ENCODE measurements at regions not wholly inside any gene's neighbourhood (a gene's known extent, or its start where the extent isn't known, plus 50 kb on each side); places are given as distances from the start of the nearest gene placed in this dataset.

DNA sequence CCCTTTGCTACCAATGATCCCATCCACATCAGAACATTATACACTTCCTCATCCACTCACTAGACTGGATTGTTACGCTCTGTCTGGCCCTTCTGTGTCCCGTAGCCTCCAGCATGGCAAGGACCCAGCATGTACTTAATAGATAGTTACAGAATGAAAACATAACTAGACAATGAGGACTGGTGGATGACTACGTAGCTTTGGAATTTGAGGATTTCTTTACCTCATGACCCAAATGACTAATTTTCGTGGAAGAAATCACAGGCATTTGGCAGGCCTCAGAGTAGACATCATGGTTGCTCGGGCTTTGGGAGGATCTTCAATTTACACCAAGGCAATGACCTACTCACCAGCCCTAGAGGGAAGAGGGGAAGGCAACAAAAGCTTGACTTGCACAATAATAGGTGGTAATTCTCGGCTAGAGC lies 299.8 kb downstream of the TLE1 start:
- no peak for DNase-seq (ENCODE audit: low read depth)

DNA sequence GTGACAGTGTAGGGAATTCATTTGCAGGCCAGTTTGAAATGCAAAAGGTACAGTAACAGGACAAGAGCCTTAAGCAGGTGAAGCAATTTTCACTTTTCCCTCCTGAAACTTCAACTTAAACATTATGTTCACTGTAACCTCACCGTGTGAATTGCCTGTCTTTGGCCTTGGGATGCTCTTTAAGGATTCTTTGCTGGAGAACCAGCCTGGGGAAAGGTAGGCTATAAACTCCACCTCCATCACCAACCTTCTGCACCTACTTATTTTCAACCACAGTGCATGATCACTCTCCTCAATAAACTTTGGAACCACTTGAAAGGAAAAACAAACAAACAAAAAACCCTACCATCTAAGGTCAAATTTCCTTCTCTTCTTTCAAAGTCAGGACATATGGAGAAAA lies 300.5 kb downstream of the TLE1 start:
- no peak for DNase-seq (ENCODE audit: low read depth)

DNA sequence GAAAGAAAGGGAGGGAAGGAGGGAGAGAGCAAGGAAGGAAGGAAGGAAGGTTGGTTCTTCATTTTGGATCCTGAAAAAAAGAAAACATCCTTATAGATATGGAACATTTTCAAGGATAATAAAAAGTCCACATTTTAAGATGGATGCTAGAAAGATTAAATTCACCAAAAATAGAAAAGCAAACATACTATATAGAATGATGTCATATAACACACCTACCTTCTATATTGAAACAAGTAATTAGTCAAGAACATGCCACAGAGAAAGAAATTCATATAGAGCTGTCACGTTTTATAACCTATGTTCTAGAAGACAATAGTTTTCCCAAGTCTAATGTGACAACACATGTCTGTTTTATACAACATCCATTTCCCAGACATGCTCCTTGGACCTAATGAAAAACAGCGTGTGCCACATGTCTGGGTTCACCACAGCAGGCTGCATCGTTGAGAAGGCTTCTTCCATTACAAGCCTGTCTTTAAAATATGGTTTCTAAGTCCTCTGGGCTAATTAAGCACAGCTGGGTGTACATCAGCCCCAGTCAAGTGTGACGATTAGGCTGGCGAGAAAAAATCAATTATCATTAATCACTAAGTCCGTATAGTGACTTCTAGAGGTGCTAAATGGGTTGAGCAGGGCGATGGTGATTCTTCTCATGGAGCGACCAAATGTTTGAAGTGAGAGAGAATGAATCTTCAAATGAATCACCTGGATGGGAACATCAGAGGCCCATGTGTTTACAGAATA lies 301.8 kb downstream of the TLE1 start:
- DNase-seq (ENCODE audit: low read depth), result no peak

DNA sequence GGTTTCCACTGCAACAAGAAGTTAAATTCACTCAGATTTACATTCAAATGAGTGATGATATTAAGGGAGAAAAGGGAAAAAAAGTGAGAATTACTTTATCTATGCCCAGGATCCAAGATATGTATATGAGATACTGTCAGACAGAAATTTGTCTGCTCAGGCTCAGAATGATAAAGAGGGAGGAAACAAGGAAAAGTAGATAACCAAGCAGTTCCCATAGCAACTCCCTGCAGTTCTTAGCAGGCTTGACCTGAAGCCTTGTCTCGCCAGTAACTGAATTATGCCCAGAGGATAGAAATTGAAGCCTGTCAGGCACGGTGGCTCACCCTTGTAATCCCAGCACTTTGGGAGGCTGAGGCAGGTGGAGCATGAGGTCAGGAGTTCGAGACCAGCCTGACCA lies 304.4 kb downstream of the TLE1 start:
- DNase-seq (ENCODE audit: low read depth), result no peak

DNA sequence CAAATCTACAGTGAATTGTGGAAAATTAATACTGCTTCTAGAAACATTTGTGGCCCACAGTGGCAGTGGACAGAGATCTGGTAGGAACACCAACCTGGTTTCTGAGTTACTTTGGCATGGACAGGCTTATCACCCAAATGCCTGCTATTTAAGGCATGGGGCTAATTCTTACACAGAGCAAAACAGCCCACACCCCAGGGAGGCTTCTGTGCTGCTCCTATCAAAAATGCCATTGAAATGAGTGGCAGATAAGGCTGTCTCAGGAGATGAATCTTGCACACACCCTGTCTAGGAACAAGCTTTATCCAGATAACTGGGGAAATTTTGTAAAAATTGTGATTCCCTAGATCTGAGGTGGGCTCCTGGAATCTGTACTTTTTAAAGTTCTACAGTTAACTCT lies 307.1 kb downstream of the TLE1 start:
- no peak for DNase-seq (ENCODE audit: low read depth)

DNA sequence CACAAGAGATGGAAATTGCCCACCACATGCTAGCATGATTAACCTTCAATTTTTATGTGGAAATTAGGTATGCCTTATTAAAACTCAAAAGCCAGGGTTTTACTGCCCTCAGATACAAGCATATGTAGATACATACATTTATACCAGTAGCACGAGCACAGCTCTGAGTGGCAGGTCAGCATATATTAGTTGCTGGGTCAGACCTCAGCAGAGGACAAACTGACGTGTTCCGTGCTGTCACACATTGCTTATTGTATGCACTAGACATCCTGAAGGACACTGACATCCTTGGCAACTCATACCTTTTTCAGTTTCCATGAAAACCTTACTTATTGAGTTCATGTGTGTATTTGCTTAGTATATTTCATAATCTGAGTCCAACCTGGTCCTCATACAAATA lies 307.7 kb downstream of the TLE1 start:
- DNase-seq (ENCODE audit: low read depth), result no peak

DNA sequence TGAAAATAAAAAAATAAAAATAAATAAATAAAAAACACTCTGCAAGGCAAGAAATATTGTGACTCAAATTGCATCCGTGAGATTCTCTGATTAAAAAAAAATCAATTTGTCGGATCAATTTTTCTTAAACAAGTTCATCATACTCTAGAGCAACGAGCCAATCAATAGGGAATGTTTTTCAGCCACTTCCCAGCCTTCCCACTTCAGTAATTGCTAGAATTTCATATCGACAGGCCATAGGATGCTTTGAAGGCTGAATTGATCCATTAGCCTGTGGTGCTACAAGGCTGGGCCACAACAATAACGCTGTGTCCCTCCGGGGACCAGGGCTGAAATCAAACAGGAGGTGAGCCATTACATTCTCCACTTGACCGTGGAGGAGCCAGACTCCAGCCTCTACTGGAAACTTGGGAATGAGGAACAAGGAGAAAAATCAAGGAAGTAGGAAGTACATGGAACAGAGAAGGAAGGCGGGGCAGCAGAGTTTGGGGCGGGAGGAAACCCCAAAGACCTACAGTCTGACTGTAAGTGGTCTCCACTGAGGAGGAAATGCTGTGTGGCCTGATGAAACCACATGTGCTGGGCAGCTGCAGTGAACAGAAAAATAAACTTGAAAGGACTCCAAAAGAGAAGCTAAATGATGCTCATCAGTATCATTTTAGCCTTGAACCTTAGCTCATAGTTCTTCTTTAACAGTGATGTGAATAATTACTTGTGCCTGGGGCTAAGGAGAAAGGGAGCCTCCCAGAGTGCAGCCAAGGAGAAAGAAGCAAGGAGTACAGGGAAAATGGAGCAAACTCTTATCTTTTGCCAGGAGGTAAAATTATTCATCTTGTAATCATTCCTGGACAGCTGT lies 308.6 kb downstream of the TLE1 start:
- no peak for DNase-seq (ENCODE audit: low read depth)

DNA sequence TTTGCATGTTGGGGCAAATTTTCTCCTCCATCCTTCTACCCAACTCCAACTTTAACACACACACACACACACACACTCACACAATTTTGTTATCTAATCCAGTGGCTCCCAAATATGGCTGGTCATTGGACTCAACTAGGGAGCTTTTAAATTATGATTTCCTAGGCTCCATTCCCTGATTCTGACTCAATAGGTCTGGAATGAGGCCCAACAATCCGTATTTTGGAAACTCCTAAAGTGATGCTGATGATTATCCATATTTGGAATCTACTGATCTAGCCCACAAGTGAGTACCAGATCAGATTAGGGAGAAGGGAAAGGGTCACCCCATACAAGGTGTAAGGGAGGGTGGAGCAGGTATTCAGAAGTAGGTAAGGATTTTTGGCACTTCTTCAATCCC lies 309.7 kb downstream of the TLE1 start:
- DNase-seq (ENCODE audit: low read depth), result no peak

DNA sequence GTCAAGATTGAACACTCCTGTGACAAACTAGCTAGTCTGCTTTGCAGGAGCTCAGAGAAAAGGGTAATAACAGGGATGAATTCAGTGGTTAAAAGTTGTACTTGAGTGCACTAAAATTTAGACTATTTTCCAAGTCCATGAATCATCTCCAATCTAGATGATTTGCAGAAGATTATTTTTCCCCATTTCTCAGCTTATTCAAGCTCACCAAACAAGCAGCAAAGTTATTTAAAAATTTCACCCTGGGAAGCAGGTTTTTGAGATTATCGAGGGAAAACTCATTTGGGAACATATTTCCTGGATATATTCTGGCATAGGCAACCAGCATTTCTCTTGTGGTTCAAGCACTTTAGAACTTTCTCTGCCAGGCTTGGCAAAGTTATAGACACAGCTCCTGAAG lies 311.4 kb downstream of the TLE1 start:
- no peak for DNase-seq (ENCODE audit: low read depth)

DNA sequence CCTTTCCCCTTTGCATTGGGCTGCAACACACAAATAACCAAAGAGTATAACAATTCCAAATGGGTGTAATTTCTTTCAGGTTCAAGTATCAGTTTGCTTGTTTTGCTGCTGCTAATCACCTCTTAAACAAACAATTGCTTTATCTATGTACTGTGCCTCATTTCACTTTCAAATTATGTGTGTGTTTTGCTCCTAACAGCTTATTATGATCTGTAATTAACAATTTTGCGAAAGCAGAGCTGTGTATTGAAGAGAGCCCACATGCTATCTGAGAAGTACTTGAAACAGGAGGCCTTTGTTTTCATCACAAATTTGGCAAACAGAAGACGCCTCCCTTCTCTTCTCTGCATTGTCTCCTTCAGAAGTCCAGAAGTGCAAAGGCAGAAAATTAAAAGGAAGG lies 312.0 kb downstream of the TLE1 start:
- DNase-seq (ENCODE audit: low read depth), result no peak

DNA sequence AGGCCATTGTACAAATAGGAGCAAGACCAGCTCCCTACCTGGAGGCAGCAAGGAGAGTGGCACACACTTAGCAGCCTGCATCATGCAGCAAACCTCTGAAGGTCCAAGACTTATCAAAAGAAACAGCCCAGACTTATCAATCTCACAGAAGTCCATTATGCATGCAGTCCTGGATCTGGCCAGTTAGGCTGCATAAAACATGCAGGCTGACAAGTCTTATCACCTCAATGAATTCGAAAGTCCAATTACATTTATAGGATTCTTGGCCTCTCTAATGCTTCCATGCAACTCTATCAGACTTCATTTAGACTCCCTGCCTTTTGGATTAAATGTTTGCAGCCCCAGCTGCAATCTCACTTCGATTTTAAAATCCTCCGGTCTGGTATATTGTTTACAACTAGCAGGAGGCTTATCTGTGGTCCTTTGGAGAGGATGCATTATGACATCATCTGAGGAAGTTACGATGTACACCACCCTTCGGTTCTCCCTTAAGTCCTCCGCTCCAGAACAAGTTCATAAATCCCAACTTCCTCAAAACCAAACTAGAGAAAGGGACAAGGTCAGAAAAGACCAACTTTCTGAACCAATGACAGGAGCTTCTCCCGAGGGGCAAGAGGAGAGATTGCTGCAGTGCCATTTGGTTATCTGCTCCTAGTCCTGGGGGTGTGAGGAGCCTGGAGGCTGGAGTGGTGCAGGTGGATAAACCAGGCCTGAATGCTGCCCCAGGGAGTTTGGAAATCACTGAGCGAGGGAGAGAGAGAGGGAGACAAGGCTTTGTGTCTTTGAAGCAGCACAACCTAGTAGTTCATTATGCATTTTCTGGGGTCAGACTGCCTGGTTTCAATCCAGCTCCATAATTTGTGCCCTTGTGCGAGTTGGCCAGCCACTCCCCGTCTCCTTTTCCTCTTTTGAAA lies 313.9 kb downstream of the TLE1 start:
- no peak for DNase-seq (ENCODE audit: low read depth)

DNA sequence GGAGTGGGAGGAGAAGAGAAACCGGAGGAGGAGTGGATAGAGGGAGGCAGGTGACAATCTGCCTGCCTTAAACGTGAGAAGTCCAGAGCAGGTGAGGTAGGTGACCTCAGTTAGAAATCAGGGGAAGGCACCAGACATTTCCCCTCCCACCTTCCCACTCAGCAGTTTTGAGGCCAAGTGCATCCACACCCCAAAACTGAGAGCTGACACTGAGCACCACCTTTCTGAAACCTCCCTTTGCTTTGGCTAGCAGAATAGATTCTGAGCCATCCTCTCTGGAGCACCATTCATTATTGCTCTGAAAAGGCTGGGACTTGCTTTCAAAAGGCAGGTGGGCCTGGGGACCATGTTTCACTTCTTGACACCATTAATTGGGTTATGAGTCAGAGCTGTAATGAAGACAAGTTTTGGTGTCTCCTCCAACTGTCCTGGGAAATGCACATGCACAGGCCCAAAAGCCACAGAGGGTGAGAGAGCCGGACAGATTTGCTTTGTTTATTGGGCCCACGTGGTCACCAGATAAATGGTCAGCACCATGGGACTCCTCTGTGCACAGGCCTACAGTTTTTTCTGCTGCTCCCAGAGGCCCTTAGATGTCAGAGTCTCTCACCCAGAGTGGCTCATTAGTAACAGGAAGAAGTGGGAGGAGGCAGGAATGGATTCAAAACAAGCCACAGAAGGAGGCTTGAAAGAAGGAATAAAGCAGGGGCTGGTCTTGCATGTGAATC lies 314.7 kb downstream of the TLE1 start:
- no peak for DNase-seq (ENCODE audit: low read depth)

DNA sequence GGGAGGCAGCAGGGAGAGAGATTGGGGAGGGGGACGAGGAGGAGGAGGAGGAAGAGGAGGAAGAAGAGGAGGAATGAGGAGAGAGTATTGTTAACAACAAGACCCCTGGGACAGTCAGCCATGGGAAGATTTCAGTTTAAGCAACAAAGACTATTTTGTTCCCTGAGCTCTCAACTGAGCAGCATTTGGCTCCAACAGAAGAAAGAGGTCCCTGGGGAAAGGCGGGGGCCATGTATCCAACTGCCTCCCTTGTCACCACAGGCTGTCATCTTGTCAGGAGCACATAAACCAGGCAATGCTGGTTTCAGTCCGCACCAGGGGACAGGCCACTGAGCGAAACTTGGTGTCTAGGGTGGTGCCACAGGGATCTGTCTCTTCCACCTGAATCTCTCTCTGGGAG lies 316.1 kb downstream of the TLE1 start:
- DNase-seq (ENCODE audit: low read depth), result no peak

DNA sequence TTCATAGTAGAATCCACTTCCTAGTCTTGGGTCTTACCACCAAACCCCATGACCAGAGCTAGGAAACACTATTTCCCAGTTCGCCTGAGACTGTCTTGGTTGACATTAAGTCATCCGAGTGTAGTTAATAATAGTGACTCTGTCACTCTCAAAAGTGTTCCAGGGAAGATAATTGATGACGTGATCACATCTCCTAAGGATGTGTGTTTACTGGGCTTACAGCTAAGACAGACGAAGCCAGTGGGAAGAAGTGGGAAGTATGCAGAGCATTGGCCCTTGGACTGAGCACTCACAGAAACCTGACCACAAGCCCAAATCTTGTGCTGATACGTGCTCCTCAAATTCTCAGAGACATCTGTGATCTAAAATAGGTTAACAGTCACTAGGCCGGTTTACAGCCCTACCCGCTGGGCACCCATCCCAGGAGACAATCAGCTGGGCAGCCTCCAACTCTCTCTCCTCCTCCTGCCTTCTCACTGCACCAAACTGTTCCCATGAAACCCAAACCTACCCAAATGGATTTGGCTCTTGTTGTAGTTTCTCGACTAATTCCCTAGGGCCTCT lies 316.6 kb downstream of the TLE1 start:
- no peak for DNase-seq (ENCODE audit: low read depth)

DNA sequence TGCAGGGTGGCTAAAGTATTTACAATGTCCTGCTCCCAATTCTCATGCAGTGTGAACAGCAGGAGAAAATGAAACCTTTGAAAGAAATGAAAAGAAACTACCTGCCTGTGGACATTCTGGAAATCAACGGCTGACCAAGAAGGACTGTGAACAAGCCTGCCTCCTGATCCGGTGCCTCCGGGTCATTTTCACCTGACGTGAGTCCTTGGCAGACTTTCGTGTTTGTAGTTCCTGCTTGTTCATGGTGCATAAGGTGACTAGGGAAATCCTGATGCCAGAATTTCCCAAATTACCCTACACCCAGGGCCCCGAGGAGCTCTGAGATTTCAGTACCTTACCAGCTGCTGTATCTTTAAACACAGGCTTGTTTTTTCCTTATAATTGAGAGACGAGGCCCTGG lies 317.5 kb downstream of the TLE1 start:
- no peak for DNase-seq (ENCODE audit: low read depth)

DNA sequence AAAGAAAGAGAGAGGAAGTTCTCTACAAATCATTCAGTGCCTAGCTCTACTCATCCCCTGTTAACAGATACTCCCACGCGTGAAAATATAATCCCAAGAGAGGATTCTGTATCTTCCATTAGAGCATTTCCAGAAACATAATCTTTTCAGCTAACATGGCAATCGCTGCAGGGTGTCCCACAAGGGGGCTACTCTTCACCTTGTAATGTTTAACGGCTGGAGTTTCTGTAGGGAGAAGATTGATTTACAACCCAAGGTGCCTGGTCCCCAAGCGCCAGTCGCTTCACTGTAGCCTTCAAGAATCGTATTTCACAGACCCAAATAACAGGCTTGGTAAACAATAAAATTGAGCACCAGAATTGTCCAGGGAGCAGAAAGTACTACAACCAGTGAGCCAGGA lies 318.7 kb downstream of the TLE1 start:
- no peak for DNase-seq (ENCODE audit: low read depth)

DNA sequence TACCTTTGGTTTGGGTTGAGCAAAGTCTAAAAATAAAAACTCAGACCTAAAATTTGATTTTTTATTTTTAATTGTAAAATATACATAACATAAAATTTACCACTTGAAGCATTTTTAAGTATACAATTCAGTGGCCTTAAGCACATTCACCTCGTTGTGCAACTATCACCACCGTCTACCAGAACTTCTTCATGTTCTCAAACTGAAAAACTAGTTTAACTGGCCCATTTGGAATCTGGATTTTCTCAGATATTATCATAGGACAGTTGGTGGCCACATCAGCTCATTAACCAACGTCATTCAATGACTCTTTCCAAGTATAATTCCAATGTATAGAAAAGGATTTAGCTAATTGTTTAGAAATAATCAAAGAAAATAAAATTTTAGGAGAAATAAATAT lies 319.3 kb downstream of the TLE1 start:
- no peak for DNase-seq (ENCODE audit: low read depth)

DNA sequence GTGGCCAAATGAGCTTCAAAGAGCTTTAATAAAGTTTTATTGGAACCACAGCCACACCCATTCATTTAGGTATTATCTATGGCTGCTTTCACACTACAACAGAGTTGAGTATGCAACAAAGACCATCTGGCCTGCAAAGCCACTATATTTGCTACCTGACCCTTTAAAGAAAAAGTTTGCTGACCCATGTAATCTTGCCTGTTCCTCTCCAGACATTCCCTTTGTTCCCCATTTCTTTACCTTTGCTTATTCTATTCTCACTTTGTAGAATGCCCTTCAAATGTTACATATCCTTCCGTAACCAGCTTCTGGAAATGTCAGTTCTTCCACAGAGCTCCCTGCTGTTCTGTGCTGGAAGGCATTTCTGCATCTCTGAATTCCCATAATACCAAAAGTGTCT lies 320.2 kb downstream of the TLE1 start:
- no peak for DNase-seq (ENCODE audit: low read depth)

DNA sequence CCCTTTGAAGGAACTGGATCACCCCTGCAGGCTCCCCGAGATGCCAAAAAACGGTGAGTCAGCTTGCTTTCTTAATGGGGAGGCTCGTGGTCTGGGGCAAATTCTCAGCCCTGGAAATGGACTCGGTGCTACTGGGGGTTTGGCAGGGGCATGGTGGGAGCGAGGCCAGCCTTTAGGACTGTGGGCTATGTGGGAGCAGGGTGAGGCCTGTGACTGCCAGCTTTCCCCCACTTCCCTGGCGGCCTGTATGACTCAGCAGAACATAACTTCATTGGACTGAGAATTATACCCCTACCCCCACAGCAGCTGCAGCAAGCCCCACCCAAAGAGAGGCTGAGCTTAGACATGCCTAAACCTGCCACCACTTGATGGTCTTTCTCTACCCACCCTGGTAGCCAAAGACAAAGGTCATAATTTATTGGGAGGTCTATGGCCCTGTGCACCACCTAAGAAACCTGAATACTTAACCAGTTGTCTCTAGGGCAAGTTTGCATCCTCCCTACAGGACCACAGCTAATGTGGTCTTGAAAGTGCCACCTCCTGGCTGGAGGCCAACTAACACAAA lies 325.3 kb downstream of the TLE1 start:
- DNase-seq (ENCODE audit: low read depth), result no peak

DNA sequence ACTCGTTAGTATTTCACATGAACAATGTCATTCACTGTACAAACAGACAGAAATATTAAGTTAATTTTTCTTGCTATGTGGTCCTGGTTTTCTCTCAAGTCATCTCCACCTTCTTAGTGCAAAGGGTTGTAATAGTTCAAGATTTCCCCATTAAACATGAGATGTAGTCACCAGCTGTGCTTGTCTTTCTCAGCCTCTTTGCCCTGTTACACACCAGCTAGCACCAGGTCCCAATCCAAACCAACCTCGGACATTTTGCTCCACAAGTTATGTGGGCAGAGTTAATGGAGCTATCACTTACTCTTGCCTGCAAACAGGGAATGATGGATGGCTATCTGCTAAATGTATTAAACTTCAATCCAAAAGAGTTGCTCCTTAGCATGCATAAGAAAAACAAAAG lies 328.1 kb downstream of the TLE1 start:
- DNase-seq (ENCODE audit: low read depth), result no peak

DNA sequence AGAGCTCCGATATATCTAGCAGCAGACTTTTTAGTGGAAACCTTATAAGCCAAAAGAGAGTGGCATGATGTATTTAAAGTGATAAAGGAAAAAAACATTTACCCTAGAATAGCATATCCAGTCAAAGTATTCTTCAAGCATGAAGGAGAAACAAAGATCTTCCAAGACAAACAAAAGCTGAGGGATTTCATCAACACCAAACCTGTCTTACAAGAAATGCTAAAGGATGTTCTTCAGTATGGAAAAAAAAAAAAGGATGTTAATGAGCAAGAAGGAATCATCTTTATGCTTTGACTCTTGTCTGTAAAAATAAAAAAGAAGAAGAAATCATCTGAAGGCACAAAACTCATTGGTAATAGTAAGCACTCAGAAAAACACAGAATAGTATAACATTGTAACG lies 338.2 kb downstream of the TLE1 start:
- DNase-seq (ENCODE audit: low read depth), result no peak

Measured in activated gamma-delta T cell treated with anti-CD3 and anti-CD28 coated beads, Interleukin-2, amount 50 U/mL, for 16 hours (primary cell).